PC-3 (cell line): ENCODE measurements at regions not wholly inside any gene's neighbourhood (a gene's known extent, or its start where the extent isn't known, plus 50 kb on each side); places are given as distances from the start of the nearest gene placed in this dataset.

Source experiments
- ATAC-seq: fragments of 200-7000 bp; cut with Tn5 transposase; 2 replicates; pipeline ENCODE4 v1.9.1; 2020; ENCODE audit warnings: mild to moderate bottlenecking, moderate library complexity
- BruUV-seq: library from RNA; stranded (reverse); fragments of 400-500 nt; replicated peaks from 2 replicates; lab custom pipeline; 2021; lab: Mats Ljungman, UMichigan
- CTCF ChIA-PET: fragments of 300-600 bp; sonication (Branson Sonifier 250); formaldehyde crosslinking; loops from one replicate; lab custom pipeline; 2022; ENCODE audit warnings: antibody characterized with exemption; lab: Charles Lee
- POLR2A ChIA-PET: fragments of 300-600 bp; sonication (Branson Sonifier 250); formaldehyde crosslinking; loops from one replicate; lab custom pipeline; 2022; ENCODE audit warnings: antibody characterized with exemption; ENCODE audit not compliant: unreplicated experiment; lab: Charles Lee
- DNase-seq: peaks from one replicate; pipeline ENCODE4 v3.0.0-alpha.2; 2015
- H2AFZ ChIP-seq: fragments of 300-600 bp; sonication (generic); 2 replicates; pipeline ENCODE4 v1.6.0; 2016; ENCODE audit warnings: antibody characterized with exemption, low read length
- H3F3A ChIP-seq: fragments of 300-600 bp; sonication (generic); one replicate; pipeline ENCODE4 v1.6.0; 2017; ENCODE audit warnings: antibody characterized with exemption, low read length, control low read depth, mild to moderate bottlenecking; ENCODE audit not compliant: unreplicated experiment
- H3K27ac ChIP-seq: fragments of 300-600 bp; sonication (generic); 2 replicates; pipeline ENCODE4 v1.5.1; 2016; ENCODE audit warnings: mild to moderate bottlenecking, low read length
- H3K27me3 ChIP-seq: fragments of 300-600 bp; sonication (generic); 2 replicates; pipeline ENCODE4 v1.6.1; 2016; ENCODE audit warnings: low read length, mixed read lengths
- H3K36me3 ChIP-seq: fragments of 300-600 bp; sonication (generic); 2 replicates; pipeline ENCODE4 v1.6.1; 2016; ENCODE audit warnings: low read depth, mixed run types, low read length, mixed read lengths
- H3K4me1 ChIP-seq: fragments of 300-600 bp; sonication (generic); 2 replicates; pipeline ENCODE4 v1.5.1; 2016; ENCODE audit warnings: low read length; ENCODE audit not compliant: insufficient read depth
- H3K4me2 ChIP-seq: fragments of 300-600 bp; sonication (generic); 2 replicates; pipeline ENCODE4 v1.6.0; 2016; ENCODE audit warnings: low read length
- H3K4me3 ChIP-seq: fragments of 300-600 bp; sonication (generic); 2 replicates; pipeline ENCODE4 v1.5.1; 2016; ENCODE audit warnings: mild to moderate bottlenecking, low read length, mixed read lengths
- H3K79me2 ChIP-seq: fragments of 300-600 bp; sonication (generic); 2 replicates; pipeline ENCODE4 v1.6.1; 2017; ENCODE audit warnings: low read length, mixed read lengths
- H3K9ac ChIP-seq: fragments of 300-600 bp; sonication (generic); 2 replicates; pipeline ENCODE4 v1.6.0; 2016; ENCODE audit warnings: mild to moderate bottlenecking, low read length
- H3K9me2 ChIP-seq: fragments of 300-600 bp; sonication (generic); replicated peaks from 2 replicates; pipeline ENCODE4 v1.6.1; 2016; ENCODE audit warnings: mixed run types, low read length, mixed read lengths
- H3K9me3 ChIP-seq: fragments of 300-600 bp; sonication (generic); 2 replicates; pipeline ENCODE4 v1.6.1; 2016; ENCODE audit warnings: low read length, mixed read lengths
- H4K20me1 ChIP-seq: fragments of 300-600 bp; sonication (generic); 2 replicates; pipeline ENCODE4 v1.6.1; 2016; ENCODE audit warnings: low read length, mixed read lengths
- CTCF ChIP-seq: fragments of 300-600 bp; sonication (generic); conservative IDR thresholded peaks from 2 replicates; pipeline ENCODE4 v1.5.1; 2017; ENCODE audit warnings: antibody characterized with exemption, low read depth, mild to moderate bottlenecking, low read length
- EZH2 ChIP-seq: fragments of 300-600 bp; sonication (generic); IDR thresholded peaks from one replicate; pipeline ENCODE4 v1.6.1; 2017; ENCODE audit warnings: antibody characterized with exemption, mild to moderate bottlenecking, low read length; ENCODE audit not compliant: unreplicated experiment
- EZH2phosphoT487 ChIP-seq: fragments of 300-600 bp; sonication (generic); IDR thresholded peaks from 2 replicates; pipeline ENCODE4 v1.6.1; 2018; ENCODE audit warnings: mild to moderate bottlenecking, antibody characterized with exemption, low read length, borderline replicate concordance
- intact Hi-C: fragments of 100-400 bp; cut with micrococcal nuclease; formaldehyde crosslinking; loops from 2 replicates; pipeline ENCODE4 v1.9.0; 2023

GRCh38 chr14:94969766-94970165, 187.6 kb downstream of the DICER1 start:
- H3K9me3 ChIP-seq = no peaks in the 10 kb centered on the region
- H4K20me1 ChIP-seq = no peaks in the 10 kb centered on the region
- CTCF ChIA-PET = no interaction called here
- no peaks in the 10 kb centered on the region for H3F3A ChIP-seq
- ATAC-seq = no peak
- H3K27ac ChIP-seq = no peak overlapping the region
- POLR2A ChIA-PET = no interaction called here
- no TSS peak for BruUV-seq
- H3K27me3 ChIP-seq = peaks cover 28% of the 10 kb centered on the region
- H3K9me2 ChIP-seq = no peaks in the 10 kb centered on the region
- no peak overlapping the region for H3K4me2 ChIP-seq
- DNase-seq = no peak
- H3K9ac ChIP-seq = no peak overlapping the region
- H3K79me2 ChIP-seq = no peaks in the 10 kb centered on the region
- no peaks in the 10 kb centered on the region for H3K36me3 ChIP-seq
- intact Hi-C loops = no loop called here
- H2AFZ ChIP-seq = no peak overlapping the region
- TF ChIP-seq CTCF = no peak
- TF ChIP-seq EZH2phosphoT487 = no peak
- no peak for TF ChIP-seq EZH2
- no peak overlapping the region for H3K4me3 ChIP-seq
- H3K4me1 ChIP-seq = no peaks in the 10 kb centered on the region

GRCh38 chr14:94966868-94967267, 190.5 kb downstream of the DICER1 start:
- Histone ChIP-seq H2AFZ (no peak overlapping the region), H3K27me3 (peaks cover 45% of the 10 kb centered on the region), H3K27ac (no peak overlapping the region), H4K20me1 (no peaks in the 10 kb centered on the region), H3K4me2 (no peak overlapping the region), H3K4me1 (no peaks in the 10 kb centered on the region), H3K9me3 (no peaks in the 10 kb centered on the region), H3K36me3 (no peaks in the 10 kb centered on the region), H3K9me2 (no peaks in the 10 kb centered on the region), H3F3A (no peaks in the 10 kb centered on the region), H3K4me3 (no peak overlapping the region), H3K79me2 (no peaks in the 10 kb centered on the region), H3K9ac (no peak overlapping the region)
- POLR2A ChIA-PET = no interaction called here
- intact Hi-C loops = no loop called here
- no peak for ATAC-seq
- no TSS peak for BruUV-seq
- no peak for DNase-seq
- TF ChIP-seq CTCF = no peak
- TF ChIP-seq EZH2 = no peak
- no peak for TF ChIP-seq EZH2phosphoT487
- CTCF ChIA-PET = no interaction called here

GRCh38 chr14:94966344-94966743, 191.0 kb downstream of the DICER1 start:
- ChIA-PET CTCF (no interaction called here), POLR2A (no interaction called here)
- no peaks in the 10 kb centered on the region for H3K9me2 ChIP-seq
- no peak overlapping the region for H3K27ac ChIP-seq
- intact Hi-C loops = no loop called here
- no peaks in the 10 kb centered on the region for H4K20me1 ChIP-seq
- no peak overlapping the region for H3K9ac ChIP-seq
- no peaks in the 10 kb centered on the region for H3K36me3 ChIP-seq
- H3K4me1 ChIP-seq = no peaks in the 10 kb centered on the region
- no peaks in the 10 kb centered on the region for H3K9me3 ChIP-seq
- no peak overlapping the region for H3K4me3 ChIP-seq
- H2AFZ ChIP-seq = no peak overlapping the region
- H3K4me2 ChIP-seq = no peak overlapping the region
- no peak for DNase-seq
- H3F3A ChIP-seq = no peaks in the 10 kb centered on the region
- TF ChIP-seq CTCF (no peak), EZH2phosphoT487 (no peak), EZH2 (no peak)
- H3K27me3 ChIP-seq = peaks cover 40% of the 10 kb centered on the region
- no peaks in the 10 kb centered on the region for H3K79me2 ChIP-seq
- ATAC-seq = no peak
- no TSS peak for BruUV-seq
